HepG2 (cell line): ENCODE measurements at regions not wholly inside any gene's neighbourhood (a gene's known extent, or its start where the extent isn't known, plus 50 kb on each side); places are given as distances from the start of the nearest gene placed in this dataset.

Experiments
- ASH2L ChIP-seq: fragments of 300-600, 200-600 bp; sonication (generic); IDR thresholded peaks from 2 replicates; pipeline ENCODE4 v1.7.0; 2017; ENCODE audit warnings: low read depth, mild to moderate bottlenecking, moderate library complexity, mixed read lengths, low read length; ENCODE audit not compliant: insufficient read length
- CBX2 ChIP-seq, 2 experiments: fragments of 200-600 bp in 1 of 2; sonication (generic); formaldehyde crosslinking in 1 of 2; IDR thresholded peaks; 2 replicates each; pipeline versions ENCODE4 v1.7.0 to v1.8.1; 2018 to 2022; ENCODE audit warnings: low read depth in 2 of 2, low read length in 1 of 2, mild to moderate bottlenecking in 1 of 2, missing genetic modification reagents in 1 of 2
- CHD2 ChIP-seq: IDR thresholded peaks from 2 replicates; pipeline ENCODE4 v1.6.1; 2011; ENCODE audit warnings: low read depth, low read length, improper control_type of control experiment
- DNMT1 ChIP-seq: sonication (generic); formaldehyde crosslinking; IDR thresholded peaks from 2 replicates; pipeline ENCODE4 v1.5.1; 2020; ENCODE audit warnings: mild to moderate bottlenecking, missing genetic modification reagents
- FOXJ3 ChIP-seq: sonication (generic); formaldehyde crosslinking; IDR thresholded peaks from 2 replicates; pipeline ENCODE4 v1.4.0; 2020; ENCODE audit warnings: missing genetic modification reagents, mild to moderate bottlenecking, borderline replicate concordance
- GABPA ChIP-seq, 2 experiments: IDR thresholded peaks; 2 replicates each; pipeline ENCODE4 v1.6.1; 2011 to 2016; ENCODE audit warnings: low read depth in 2 of 2, low read length in 1 of 2, missing biosample characterization in 1 of 2, missing genetic modification characterization in 1 of 2
- HNF4G ChIP-seq, 2 experiments: sonication (generic) in 1 of 2; formaldehyde crosslinking in 1 of 2; IDR thresholded peaks; 2 replicates each; pipeline versions ENCODE4 v1.4.0 to v1.6.1; 2011 to 2020; ENCODE audit warnings: borderline replicate concordance in 2 of 2, low read depth in 2 of 2, mild to moderate bottlenecking in 2 of 2, low read length in 1 of 2, missing genetic modification reagents in 1 of 2, moderate library complexity in 1 of 2
- ISX ChIP-seq: sonication (generic); formaldehyde crosslinking; conservative IDR thresholded peaks from 2 replicates; pipeline ENCODE4 v1.5.0; 2020; ENCODE audit warnings: missing genetic modification reagents
- KDM5A ChIP-seq: fragments of 200-600 bp; sonication (generic); IDR thresholded peaks from 2 replicates; pipeline ENCODE4 v1.7.0; 2018; ENCODE audit warnings: antibody characterized with exemption, mild to moderate bottlenecking, low read length, borderline replicate concordance
- MAFG ChIP-seq: sonication (generic); formaldehyde crosslinking; IDR thresholded peaks from 2 replicates; pipeline ENCODE4 v1.5.1; 2020; ENCODE audit warnings: mild to moderate bottlenecking, missing genetic modification reagents
- MBNL3 ChIP-seq: fragments of 250-450 bp; sonication (Bioruptor Pico); conservative IDR thresholded peaks from 2 replicates; pipeline ENCODE4 v1.8.0; 2022; ENCODE audit warnings: mild to moderate bottlenecking, inconsistent platforms
- NFYC ChIP-seq: IDR thresholded peaks from 2 replicates; pipeline ENCODE4 v1.6.1; 2016; ENCODE audit warnings: missing genetic modification reagents, missing compliant biosample characterization
- ONECUT2 ChIP-seq: sonication (generic); formaldehyde crosslinking; IDR thresholded peaks from 2 replicates; pipeline ENCODE4 v1.4.0; 2020; ENCODE audit warnings: missing genetic modification reagents
- SOX13 ChIP-seq, 3 experiments: fragments of 450-650 bp in 1 of 3; sonication (generic) in 1 of 3; formaldehyde crosslinking in 1 of 3; IDR thresholded peaks in 2 of 3; conservative IDR thresholded peaks in 1 of 3; 2 replicates each; pipeline versions ENCODE4 v1.5.0 to v1.6.1; 2016 to 2020; ENCODE audit warnings: antibody characterized with exemption in 1 of 3, mild to moderate bottlenecking in 1 of 3, missing compliant biosample characterization in 1 of 3, missing genetic modification reagents in 1 of 3, moderate library complexity in 1 of 3
- ZNF101 ChIP-seq: sonication (generic); formaldehyde crosslinking; IDR thresholded peaks from 2 replicates; pipeline ENCODE4 v1.4.0; 2020; ENCODE audit warnings: mild to moderate bottlenecking, low read depth, missing genetic modification reagents, borderline replicate concordance
- ZNF564 ChIP-seq: sonication (generic); formaldehyde crosslinking; IDR thresholded peaks from 2 replicates; pipeline ENCODE4 v1.8.1; 2023; ENCODE audit warnings: mild to moderate bottlenecking, missing genetic modification reagents
- TF ChIP-seq, protein P1 (sequence below): sonication (generic); formaldehyde crosslinking; IDR thresholded peaks from 2 replicates; pipeline ENCODE4 v1.5.0; 2020; ENCODE audit warnings: missing genetic modification reagents, mild to moderate bottlenecking, borderline replicate concordance
- TF ChIP-seq, protein P2 (sequence below): IDR thresholded peaks from 2 replicates; pipeline ENCODE4 v1.6.1; 2016; ENCODE audit warnings: mild to moderate bottlenecking, missing biosample characterization, missing genetic modification reagents
- TF ChIP-seq, protein P3 (sequence below), 2 experiments: fragments of 450-650 bp in 1 of 2; sonication (generic) in 1 of 2; formaldehyde crosslinking; IDR thresholded peaks; 2 replicates each; pipeline versions ENCODE4 v1.5.0 to v1.8.0; 2020 to 2022; ENCODE audit warnings: mild to moderate bottlenecking in 1 of 2, missing genetic modification reagents in 1 of 2
- TF ChIP-seq, protein P4 (sequence below): sonication (generic); formaldehyde crosslinking; IDR thresholded peaks from 2 replicates; pipeline ENCODE4 v1.4.0; 2020; ENCODE audit warnings: missing genetic modification reagents, borderline replicate concordance

DNA sequence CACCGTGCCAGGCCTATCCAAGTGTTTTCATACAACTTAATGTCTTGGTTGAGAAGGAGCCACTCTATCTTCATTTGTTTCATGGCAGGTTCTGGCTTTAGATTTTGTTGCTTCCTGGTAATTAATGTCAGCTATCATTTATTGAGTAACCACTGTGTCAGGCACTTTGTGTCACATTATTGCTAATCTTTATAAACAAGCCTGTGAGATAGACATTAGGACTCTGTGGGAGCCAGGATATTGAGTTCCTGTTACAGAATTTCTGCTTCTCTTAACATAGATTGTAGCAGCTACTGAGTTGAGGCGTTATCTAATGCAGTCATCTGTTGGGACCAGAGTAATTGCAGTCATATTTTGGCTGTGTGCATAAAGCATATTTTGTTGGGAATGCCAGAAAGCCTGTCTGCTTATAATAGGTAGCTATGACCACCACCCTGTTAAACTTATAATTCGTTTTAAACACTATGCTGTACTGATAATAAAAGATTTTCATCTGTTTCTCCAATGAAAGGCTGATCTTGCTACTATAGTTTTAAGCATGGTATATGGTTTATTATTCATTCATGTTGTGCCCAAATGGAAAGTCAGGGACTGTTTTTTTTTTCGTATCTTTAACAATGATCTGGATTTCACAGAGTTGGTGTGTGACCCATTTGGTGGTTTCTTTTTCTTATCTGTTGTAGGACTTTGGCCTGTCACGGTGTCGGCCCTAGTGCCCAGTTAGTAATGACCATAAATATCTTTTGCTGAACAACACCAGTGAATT, 432.6 kb downstream of the PCNX1 start (continued):
- TF ChIP-seq, protein P1, sequence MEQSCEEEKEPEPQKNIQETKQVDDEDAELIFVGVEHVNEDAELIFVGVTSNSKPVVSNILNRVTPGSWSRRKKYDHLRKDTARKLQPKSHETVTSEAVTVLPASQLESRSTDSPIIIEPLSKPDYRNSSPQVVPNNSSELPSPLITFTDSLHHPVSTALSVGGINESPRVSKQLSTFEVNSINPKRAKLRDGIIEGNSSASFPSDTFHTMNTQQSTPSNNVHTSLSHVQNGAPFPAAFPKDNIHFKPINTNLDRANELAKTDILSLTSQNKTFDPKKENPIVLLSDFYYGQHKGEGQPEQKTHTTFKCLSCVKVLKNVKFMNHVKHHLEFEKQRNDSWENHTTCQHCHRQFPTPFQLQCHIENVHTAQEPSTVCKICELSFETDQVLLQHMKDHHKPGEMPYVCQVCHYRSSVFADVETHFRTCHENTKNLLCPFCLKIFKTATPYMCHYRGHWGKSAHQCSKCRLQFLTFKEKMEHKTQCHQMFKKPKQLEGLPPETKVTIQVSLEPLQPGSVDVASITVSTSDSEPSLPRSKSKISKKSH = no peak
- no peak for TF ChIP-seq MBNL3 (CRISPR knock-in tag)
- TF ChIP-seq MAFG = no peak
- TF ChIP-seq, protein P2, sequence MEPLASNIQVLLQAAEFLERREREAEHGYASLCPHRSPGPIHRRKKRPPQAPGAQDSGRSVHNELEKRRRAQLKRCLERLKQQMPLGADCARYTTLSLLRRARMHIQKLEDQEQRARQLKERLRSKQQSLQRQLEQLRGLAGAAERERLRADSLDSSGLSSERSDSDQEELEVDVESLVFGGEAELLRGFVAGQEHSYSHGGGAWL (CRISPR knock-in tag) = no peak
- TF ChIP-seq CBX2 (IDR thresholded peaks at IDR 0.05; ENCODE audit: low read depth, low read length) = no peak
- TF ChIP-seq CBX2 (CRISPR knock-in tag; IDR thresholded peaks at IDR 0.05; ENCODE audit: low read depth) = no peak
- no peak for TF ChIP-seq GABPA (IDR thresholded peaks at IDR 0.05; ENCODE audit: low read depth, low read length)
- TF ChIP-seq GABPA (CRISPR knock-in tag; IDR thresholded peaks at IDR 0.05; ENCODE audit: low read depth) = no peak
- no peak for TF ChIP-seq ISX
- no peak for TF ChIP-seq CHD2
- TF ChIP-seq ASH2L = peak; percentile 39
- no peak for TF ChIP-seq NFYC (CRISPR knock-in tag)
- TF ChIP-seq DNMT1 = no peak
- TF ChIP-seq, protein P3, sequence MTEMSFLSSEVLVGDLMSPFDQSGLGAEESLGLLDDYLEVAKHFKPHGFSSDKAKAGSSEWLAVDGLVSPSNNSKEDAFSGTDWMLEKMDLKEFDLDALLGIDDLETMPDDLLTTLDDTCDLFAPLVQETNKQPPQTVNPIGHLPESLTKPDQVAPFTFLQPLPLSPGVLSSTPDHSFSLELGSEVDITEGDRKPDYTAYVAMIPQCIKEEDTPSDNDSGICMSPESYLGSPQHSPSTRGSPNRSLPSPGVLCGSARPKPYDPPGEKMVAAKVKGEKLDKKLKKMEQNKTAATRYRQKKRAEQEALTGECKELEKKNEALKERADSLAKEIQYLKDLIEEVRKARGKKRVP (CRISPR knock-in tag; IDR thresholded peaks at IDR 0.05) = no peak
- TF ChIP-seq KDM5A = no peak
- TF ChIP-seq HNF4G (IDR thresholded peaks at IDR 0.05; ENCODE audit: borderline replicate concordance, low read depth, low read length) = peak; percentile 45
- no peak for TF ChIP-seq HNF4G (CRISPR knock-in tag; IDR thresholded peaks at IDR 0.05; ENCODE audit: borderline replicate concordance, low read depth)
- TF ChIP-seq SOX13 (IDR thresholded peaks at IDR 0.05) = no peak
- TF ChIP-seq SOX13 (CRISPR knock-in tag; conservative IDR thresholded peaks at IDR 0.05 in 1 of 2, IDR thresholded peaks at IDR 0.05 in 1 of 2) = peak in 1 of 2 experiments; percentile 38; a peak in 1 of 4 replicates
- no peak for TF ChIP-seq ONECUT2 (CRISPR knock-in tag)
- TF ChIP-seq, protein P4, sequence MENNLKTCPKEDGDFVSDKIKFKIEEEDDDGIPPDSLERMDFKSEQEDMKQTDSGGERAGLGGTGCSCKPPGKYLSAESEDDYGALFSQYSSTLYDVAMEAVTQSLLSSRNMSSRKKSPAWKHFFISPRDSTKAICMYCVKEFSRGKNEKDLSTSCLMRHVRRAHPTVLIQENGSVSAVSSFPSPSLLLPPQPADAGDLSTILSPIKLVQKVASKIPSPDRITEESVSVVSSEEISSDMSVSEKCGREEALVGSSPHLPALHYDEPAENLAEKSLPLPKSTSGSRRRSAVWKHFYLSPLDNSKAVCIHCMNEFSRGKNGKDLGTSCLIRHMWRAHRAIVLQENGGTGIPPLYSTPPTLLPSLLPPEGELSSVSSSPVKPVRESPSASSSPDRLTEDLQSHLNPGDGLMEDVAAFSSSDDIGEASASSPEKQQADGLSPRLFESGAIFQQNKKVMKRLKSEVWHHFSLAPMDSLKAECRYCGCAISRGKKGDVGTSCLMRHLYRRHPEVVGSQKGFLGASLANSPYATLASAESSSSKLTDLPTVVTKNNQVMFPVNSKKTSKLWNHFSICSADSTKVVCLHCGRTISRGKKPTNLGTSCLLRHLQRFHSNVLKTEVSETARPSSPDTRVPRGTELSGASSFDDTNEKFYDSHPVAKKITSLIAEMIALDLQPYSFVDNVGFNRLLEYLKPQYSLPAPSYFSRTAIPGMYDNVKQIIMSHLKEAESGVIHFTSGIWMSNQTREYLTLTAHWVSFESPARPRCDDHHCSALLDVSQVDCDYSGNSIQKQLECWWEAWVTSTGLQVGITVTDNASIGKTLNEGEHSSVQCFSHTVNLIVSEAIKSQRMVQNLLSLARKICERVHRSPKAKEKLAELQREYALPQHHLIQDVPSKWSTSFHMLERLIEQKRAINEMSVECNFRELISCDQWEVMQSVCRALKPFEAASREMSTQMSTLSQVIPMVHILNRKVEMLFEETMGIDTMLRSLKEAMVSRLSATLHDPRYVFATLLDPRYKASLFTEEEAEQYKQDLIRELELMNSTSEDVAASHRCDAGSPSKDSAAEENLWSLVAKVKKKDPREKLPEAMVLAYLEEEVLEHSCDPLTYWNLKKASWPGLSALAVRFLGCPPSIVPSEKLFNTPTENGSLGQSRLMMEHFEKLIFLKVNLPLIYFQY (CRISPR knock-in tag) = peak; percentile 82; the same call in 1 of the 2 replicates
- TF ChIP-seq FOXJ3 = no peak
- TF ChIP-seq ZNF564 (CRISPR knock-in tag) = no peak
- TF ChIP-seq ZNF101 = no peak
